Choroid plexus epithelial cell (primary cell): ENCODE measurements at regions not wholly inside any gene's neighbourhood (a gene's known extent, or its start where the extent isn't known, plus 50 kb on each side); places are given as distances from the start of the nearest gene placed in this dataset.

ENCODE experiments used
- DNase-seq: peaks from one replicate; pipeline ENCODE4 v3.0.0-alpha.2; 2010; ENCODE audit warnings: low read depth
- H3K4me3 ChIP-seq: 2 replicates; pipeline ENCODE4 v1.5.1; 2011; ENCODE audit warnings: low read depth, mild to moderate bottlenecking, control low read depth, low read length, moderate library complexity
- TF ChIP-seq, protein P1 (sequence below): conservative IDR thresholded peaks from 2 replicates; pipeline ENCODE4 v1.5.1; 2011; ENCODE audit warnings: low read depth, mild to moderate bottlenecking, control low read depth, inconsistent platforms, low read length, moderate library complexity

DNA sequence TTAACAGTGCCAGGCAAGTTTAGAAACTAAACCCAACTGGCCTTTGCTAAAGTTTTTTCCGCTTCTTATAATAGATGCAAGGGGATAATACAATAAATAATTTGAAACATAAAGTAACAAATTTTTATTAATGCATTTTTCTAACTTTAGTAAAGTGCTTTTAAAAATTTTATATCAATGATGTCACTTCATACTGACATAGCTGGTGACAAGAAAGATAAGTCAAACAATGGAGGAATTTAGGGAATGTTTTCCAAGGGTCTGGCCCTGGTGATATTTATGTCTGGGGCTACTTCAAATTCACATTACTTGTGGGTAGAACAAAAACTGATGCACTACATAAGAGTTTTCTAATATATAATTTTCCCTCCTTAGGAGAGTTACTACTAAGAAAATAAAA lies 61.2 kb upstream of the CBLN2 start:
- no peak overlapping the region for H3K4me3 ChIP-seq
- DNase-seq = no peak
- TF ChIP-seq, protein P1, sequence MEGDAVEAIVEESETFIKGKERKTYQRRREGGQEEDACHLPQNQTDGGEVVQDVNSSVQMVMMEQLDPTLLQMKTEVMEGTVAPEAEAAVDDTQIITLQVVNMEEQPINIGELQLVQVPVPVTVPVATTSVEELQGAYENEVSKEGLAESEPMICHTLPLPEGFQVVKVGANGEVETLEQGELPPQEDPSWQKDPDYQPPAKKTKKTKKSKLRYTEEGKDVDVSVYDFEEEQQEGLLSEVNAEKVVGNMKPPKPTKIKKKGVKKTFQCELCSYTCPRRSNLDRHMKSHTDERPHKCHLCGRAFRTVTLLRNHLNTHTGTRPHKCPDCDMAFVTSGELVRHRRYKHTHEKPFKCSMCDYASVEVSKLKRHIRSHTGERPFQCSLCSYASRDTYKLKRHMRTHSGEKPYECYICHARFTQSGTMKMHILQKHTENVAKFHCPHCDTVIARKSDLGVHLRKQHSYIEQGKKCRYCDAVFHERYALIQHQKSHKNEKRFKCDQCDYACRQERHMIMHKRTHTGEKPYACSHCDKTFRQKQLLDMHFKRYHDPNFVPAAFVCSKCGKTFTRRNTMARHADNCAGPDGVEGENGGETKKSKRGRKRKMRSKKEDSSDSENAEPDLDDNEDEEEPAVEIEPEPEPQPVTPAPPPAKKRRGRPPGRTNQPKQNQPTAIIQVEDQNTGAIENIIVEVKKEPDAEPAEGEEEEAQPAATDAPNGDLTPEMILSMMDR = no peak

DNA sequence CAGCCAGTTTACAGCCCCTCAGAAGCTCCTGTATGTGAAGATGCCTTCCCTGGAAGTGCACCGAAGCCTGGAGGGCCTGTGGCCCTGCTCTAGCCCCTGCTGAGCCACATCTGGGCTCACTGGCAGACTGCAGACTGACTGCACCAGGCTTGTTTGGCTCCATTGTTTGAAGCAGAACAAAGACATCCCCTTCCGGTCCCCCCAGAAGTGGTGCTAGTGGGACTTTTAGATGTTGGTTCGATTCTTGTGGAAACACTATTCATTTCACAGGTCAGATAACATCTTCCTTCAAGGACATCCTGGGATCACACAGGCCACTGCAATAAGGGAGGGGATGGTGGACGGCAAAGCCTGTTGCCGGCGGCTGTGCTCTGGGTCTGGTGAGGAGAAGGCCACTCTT lies 57.8 kb upstream of the CBLN2 start:
- no peak for DNase-seq
- TF ChIP-seq, protein P1 = no peak
- no peak overlapping the region for H3K4me3 ChIP-seq

DNA sequence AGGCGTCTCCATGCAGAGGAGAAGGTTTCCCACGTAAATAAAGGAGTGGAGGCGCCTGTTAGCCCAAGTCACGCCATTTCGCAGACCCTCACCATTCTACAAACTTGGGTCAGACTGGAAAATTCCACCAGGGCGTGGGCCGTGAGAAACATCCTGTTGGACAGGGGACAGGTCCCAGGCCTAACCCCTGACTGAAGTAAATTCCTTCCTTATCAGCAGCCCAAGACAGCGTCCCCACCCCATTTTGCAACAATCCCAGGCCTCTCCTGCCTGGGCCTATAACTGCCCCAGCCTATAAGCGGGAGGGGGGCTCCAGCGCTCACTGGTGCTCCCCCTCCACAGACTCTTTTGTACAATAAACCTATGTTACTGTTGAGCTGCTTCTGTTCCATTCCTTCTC lies 57.3 kb upstream of the CBLN2 start:
- no peak overlapping the region for H3K4me3 ChIP-seq
- DNase-seq = no peak
- TF ChIP-seq, protein P1 = no peak
